H9 (cell line): ENCODE measurements at regions not wholly inside any gene's neighbourhood (a gene's known extent, or its start where the extent isn't known, plus 50 kb on each side); places are given as distances from the start of the nearest gene placed in this dataset. TPM values are rescaled to one million over a fixed set of nuclear protein-coding genes. Genes with fewer than 3 reads are reported as not detected.

Source experiments
- microRNA-seq: library from miRNA; unstranded; fragments of <30 nt; microRNA quantifications from one replicate; pipeline ENCODE4, GENCODE V29; 2020; ENCODE audit warnings: borderline microRNAs expressed

Small RNAs in the stretch of these regions (microRNA-seq; reads per million reads assigned to microRNA genes)
- not detected for gene MIR1299
